ENCODE measurements at regions not wholly inside any gene's neighbourhood (a gene's known extent, or its start where the extent isn't known, plus 50 kb on each side); places are given as distances from the start of the nearest gene placed in this dataset.

DNA sequence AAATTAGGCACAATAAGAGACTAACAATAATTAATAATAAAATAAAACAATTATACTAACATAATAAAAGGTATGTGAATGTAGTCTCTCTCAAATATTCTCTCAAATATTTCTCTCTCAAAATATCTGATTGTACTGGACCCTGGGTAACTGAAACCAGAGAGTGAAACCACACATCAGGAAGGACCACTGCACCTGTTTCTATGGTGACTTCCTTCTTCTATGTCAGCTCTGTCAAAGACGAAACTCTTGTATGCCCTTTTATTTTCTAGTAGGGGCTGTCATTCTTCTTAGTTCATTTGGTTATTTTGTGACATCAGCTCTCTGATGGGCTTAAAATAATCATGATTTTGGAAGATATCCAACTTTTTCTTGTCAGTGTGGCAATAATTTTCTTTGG, 428.0 kb upstream of the TPK1 start:
- Histone ChIP-seq H3K27ac (no peak overlapping the region), H3K4me3 (no peak overlapping the region), H3K27me3 (no peaks in the 10 kb centered on the region), H3K4me1 (no peaks in the 10 kb centered on the region), H3K36me3 (no peaks in the 10 kb centered on the region), H3K9me3 (peaks cover 0 to 5% (median 0%) of the 10 kb centered on the region in 4 donors)
- no peak for DNase-seq
- TF ChIP-seq POLR2A (IDR thresholded peaks at IDR 0.05): no peak
- TF ChIP-seq, protein P1, sequence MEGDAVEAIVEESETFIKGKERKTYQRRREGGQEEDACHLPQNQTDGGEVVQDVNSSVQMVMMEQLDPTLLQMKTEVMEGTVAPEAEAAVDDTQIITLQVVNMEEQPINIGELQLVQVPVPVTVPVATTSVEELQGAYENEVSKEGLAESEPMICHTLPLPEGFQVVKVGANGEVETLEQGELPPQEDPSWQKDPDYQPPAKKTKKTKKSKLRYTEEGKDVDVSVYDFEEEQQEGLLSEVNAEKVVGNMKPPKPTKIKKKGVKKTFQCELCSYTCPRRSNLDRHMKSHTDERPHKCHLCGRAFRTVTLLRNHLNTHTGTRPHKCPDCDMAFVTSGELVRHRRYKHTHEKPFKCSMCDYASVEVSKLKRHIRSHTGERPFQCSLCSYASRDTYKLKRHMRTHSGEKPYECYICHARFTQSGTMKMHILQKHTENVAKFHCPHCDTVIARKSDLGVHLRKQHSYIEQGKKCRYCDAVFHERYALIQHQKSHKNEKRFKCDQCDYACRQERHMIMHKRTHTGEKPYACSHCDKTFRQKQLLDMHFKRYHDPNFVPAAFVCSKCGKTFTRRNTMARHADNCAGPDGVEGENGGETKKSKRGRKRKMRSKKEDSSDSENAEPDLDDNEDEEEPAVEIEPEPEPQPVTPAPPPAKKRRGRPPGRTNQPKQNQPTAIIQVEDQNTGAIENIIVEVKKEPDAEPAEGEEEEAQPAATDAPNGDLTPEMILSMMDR (IDR thresholded peaks at IDR 0.05): no peak

DNA sequence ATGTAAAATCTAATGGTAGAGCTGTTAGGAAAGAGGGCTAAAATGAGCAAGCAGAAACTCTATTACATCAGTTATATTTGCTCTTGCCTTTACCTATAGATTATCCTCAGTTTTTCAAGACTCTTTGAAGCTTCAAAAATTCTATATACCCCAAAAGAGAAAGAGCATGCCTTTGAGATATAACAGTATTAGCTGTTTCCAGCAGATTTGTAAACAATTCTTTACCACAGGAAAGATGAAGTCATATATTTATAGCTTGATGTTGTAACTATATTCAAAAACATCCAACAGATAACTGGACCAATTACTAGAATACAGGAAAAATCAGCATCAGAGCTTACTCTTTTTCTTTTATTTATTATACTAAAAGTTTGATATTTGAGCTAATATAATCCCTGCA, 416.2 kb upstream of the TPK1 start:
- no peak for TF ChIP-seq POLR2A (IDR thresholded peaks at IDR 0.05)
- TF ChIP-seq, protein P1 (IDR thresholded peaks at IDR 0.05): no peak

DNA sequence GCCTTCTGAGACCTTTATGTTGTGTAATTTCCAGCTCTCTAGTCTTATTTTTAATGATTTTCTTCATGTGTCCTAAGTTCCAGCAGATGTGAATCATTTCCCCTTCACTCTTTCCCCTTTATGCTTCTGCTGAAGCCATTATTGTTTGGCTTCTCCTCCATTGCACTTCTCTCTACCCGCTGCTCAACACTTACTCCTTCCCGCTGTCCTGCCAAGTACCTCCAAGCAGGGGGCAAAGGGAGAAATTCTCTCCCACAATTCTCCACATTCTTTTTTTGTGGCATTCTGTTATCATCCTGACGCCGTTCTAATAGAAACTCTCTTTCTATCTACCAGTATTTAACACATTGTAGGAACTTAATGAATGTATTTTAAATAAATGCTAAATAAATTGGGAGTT, 388.9 kb upstream of the TPK1 start:
- Histone ChIP-seq H3K4me1 (no peaks in the 10 kb centered on the region), H3K9me3 (peaks cover 0 to 3% (median 0%) of the 10 kb centered on the region in 4 donors), H3K27ac (no peak overlapping the region), H3K36me3 (no peaks in the 10 kb centered on the region), H3K4me3 (no peak overlapping the region), H3K27me3 (no peaks in the 10 kb centered on the region)
- no peak for DNase-seq
- no peak for TF ChIP-seq POLR2A (IDR thresholded peaks at IDR 0.05)
- TF ChIP-seq, protein P1 (IDR thresholded peaks at IDR 0.05): no peak

More for the DNA sequence above, 416.2 kb upstream of the TPK1 start:
- H3K4me3 ChIP-seq: no peak overlapping the region
- no peaks in the 10 kb centered on the region for H3K4me1 ChIP-seq
- DNase-seq: no peak
- no peaks in the 10 kb centered on the region for H3K9me3 ChIP-seq
- no peaks in the 10 kb centered on the region for H3K27me3 ChIP-seq
- no peaks in the 10 kb centered on the region for H3K36me3 ChIP-seq
- H3K27ac ChIP-seq: no peak overlapping the region

DNA sequence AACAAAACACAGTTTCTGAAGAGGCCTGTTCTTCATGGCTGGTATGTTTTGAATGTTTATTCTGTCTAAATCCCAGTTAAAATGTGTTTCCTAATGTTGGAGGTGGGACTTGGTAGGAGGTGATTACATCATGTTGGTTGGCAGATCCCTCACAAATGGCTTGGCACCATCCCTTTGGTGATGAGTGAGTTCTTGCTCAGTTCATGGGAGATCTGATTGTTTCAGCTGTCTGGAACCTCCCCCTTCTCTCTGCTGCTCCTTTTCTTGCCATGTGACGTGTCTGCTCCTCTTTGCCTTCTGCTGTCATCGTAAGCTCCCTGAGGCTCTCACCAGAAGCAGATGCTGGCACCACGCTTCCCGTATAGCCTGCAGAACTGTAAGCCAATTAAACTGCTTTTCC, 383.6 kb upstream of the TPK1 start:
- no peak for DNase-seq
- Histone ChIP-seq H3K27ac (no peak overlapping the region), H3K4me3 (no peak overlapping the region), H3K9me3 (no peaks in the 10 kb centered on the region), H3K27me3 (no peaks in the 10 kb centered on the region), H3K36me3 (no peaks in the 10 kb centered on the region), H3K4me1 (no peaks in the 10 kb centered on the region)
- TF ChIP-seq, protein P1 (IDR thresholded peaks at IDR 0.05): no peak
- TF ChIP-seq POLR2A (IDR thresholded peaks at IDR 0.05): no peak

DNA sequence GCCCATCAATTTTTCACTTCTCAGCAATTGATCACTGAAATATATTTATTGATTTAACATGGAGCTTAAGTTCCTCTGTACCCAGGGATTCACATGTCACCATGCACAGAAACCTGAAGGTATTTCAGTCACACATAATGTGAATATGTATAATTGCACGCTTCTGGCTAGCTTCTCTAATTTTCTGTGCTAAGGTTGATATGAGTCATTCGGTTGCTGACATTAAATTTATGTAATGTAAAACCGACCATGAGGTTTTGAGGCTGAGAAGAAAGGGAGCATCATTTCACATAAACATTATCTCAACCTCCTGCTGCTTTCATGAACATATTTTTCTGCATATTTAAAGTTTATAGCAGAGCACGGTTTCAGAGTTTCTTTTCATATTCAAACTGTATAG, 381.0 kb upstream of the TPK1 start:
- no peak for TF ChIP-seq POLR2A (IDR thresholded peaks at IDR 0.05)
- TF ChIP-seq, protein P1 (IDR thresholded peaks at IDR 0.05): no peak
- no peak for DNase-seq
- Histone ChIP-seq H3K27me3 (no peaks in the 10 kb centered on the region), H3K4me1 (no peaks in the 10 kb centered on the region), H3K4me3 (no peak overlapping the region), H3K27ac (no peak overlapping the region), H3K9me3 (no peaks in the 10 kb centered on the region), H3K36me3 (no peaks in the 10 kb centered on the region)

DNA sequence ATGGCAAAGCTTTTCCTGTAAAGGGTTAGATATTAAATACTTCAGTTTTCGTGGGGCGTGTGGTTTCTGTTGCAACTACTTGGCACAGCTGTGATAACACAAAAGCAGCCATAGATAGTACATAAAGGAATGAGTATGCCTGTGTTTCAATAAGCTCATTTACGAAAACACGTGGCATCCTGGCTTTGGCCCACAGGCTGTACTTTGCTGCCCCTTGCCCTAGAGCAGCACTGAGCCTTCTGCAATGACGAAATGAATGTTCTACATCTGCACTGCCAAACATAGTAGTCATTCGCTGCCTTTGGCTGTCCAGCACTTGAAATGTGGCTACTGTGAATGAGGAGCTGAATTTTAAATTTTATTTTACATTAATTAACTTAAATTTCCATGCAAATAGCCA, 376.2 kb upstream of the TPK1 start:
- Histone ChIP-seq H3K9me3 (no peaks in the 10 kb centered on the region), H3K36me3 (no peaks in the 10 kb centered on the region), H3K27ac (no peak overlapping the region), H3K4me3 (no peak overlapping the region), H3K4me1 (no peaks in the 10 kb centered on the region), H3K27me3 (no peaks in the 10 kb centered on the region)
- DNase-seq: no peak
- TF ChIP-seq POLR2A (IDR thresholded peaks at IDR 0.05): no peak
- TF ChIP-seq, protein P1 (IDR thresholded peaks at IDR 0.05): no peak

Measured in Peyer's patch (tissue), 4 donors.